ENCODE measurements at regions not wholly inside any gene's neighbourhood (a gene's known extent, or its start where the extent isn't known, plus 50 kb on each side); places are given as distances from the start of the nearest gene placed in this dataset.
"Not testable (repeated sequence)": the region's sequence is repeated elsewhere in the genome, so short reads cannot be mapped to it uniquely, and the experiment has no call there.

DNA sequence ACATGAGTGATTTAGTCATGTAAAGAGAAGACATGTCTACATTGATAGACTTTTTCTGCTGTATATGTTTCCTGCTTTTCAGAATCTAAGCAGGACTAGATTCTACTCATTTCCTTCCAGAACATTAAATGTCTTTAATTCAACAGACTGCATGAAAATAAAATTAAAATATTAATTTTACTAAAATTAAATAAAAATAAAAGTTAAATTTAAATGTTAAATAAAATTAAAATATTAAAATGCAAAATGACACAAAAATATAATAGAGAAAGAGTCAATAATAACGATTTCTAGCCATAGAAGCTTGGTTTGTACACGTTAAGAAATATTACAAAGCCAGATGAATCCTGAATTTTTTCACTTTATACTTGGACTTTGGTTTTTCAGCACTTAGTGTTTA lies 552.8 kb upstream of the NR5A2 start:
- no peaks in the 10 kb centered on the region for H3K36me3 ChIP-seq

DNA sequence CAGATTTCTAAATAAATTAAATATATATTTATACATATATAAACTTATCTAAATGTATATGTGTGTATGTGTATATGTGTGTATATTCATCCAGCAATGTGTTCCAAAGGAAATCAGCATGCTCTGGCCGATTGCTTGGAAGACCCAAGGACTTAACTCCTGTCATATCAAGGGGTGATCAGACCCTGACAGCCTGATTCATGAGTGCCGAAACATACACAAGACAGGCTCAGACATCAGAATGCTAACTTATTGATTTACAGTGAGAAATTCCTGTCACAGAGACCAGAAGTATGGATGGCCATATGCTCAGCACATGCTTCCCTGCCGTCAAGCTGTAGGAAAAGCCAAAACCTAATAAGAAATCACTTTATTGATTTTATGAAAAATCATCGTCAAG lies 545.1 kb upstream of the NR5A2 start:
- 70% methylated on average over 4 of the region's 4 CpGs for WGBS
- H3K27ac ChIP-seq = no peak overlapping the region
- no peaks in the 10 kb centered on the region for H3K36me3 ChIP-seq
- H3K4me3 ChIP-seq = no peak overlapping the region
- H3K4me1 ChIP-seq = no peaks in the 10 kb centered on the region
- no peaks in the 10 kb centered on the region for H3K9me3 ChIP-seq
- TF ChIP-seq, protein P1, sequence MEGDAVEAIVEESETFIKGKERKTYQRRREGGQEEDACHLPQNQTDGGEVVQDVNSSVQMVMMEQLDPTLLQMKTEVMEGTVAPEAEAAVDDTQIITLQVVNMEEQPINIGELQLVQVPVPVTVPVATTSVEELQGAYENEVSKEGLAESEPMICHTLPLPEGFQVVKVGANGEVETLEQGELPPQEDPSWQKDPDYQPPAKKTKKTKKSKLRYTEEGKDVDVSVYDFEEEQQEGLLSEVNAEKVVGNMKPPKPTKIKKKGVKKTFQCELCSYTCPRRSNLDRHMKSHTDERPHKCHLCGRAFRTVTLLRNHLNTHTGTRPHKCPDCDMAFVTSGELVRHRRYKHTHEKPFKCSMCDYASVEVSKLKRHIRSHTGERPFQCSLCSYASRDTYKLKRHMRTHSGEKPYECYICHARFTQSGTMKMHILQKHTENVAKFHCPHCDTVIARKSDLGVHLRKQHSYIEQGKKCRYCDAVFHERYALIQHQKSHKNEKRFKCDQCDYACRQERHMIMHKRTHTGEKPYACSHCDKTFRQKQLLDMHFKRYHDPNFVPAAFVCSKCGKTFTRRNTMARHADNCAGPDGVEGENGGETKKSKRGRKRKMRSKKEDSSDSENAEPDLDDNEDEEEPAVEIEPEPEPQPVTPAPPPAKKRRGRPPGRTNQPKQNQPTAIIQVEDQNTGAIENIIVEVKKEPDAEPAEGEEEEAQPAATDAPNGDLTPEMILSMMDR (IDR thresholded peaks at IDR 0.05) = no peak
- no peak for TF ChIP-seq POLR2A (IDR thresholded peaks at IDR 0.05)
- TF ChIP-seq EP300 (IDR thresholded peaks at IDR 0.05) = no peak
- TF ChIP-seq POLR2AphosphoS5 (IDR thresholded peaks at IDR 0.05) = no peak
- DNase-seq (ENCODE audit: low spot score in 2 of 2) = no peak
- H3K27me3 ChIP-seq = no peaks in the 10 kb centered on the region

More for the DNA sequence above, 552.8 kb upstream of the NR5A2 start:
- Histone ChIP-seq H3K27ac (no peak overlapping the region), H3K27me3 (no peaks in the 10 kb centered on the region), H3K4me3 (no peak overlapping the region), H3K9me3 (no peaks in the 10 kb centered on the region), H3K4me1 (no peaks in the 10 kb centered on the region)
- WGBS = 86% methylated on average over 2 of the region's 2 CpGs
- no peak for TF ChIP-seq POLR2AphosphoS5 (IDR thresholded peaks at IDR 0.05)
- TF ChIP-seq POLR2A (IDR thresholded peaks at IDR 0.05) = no peak
- no peak for DNase-seq (ENCODE audit: low spot score in 2 of 2)

DNA sequence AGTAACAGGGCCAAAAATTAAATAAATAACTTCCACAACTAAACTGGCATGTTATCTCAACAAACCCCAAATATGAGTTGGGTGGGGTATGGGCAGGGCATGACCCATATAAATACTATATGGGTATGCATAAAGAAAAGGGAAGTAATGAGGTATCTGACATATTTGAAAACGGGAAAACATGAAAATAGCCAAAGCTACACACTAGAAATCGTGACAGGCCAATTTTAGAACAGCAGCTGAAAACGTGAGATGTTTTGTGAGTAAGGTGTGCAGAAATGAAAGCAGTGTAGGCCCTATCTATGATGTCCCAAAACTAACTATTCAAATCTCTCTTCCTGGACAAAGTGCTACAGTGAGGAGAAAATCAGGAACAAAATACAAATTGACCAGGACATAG lies 537.9 kb upstream of the NR5A2 start:
- Histone ChIP-seq H3K27ac (no peak overlapping the region), H3K36me3 (no peaks in the 10 kb centered on the region), H3K27me3 (no peaks in the 10 kb centered on the region), H3K4me3 (no peak overlapping the region), H3K4me1 (no peaks in the 10 kb centered on the region), H3K9me3 (peaks cover 6% of the 10 kb centered on the region)
- no peak for TF ChIP-seq POLR2A (IDR thresholded peaks at IDR 0.05)
- TF ChIP-seq POLR2AphosphoS5 (IDR thresholded peaks at IDR 0.05) = no peak
- TF ChIP-seq EP300 (IDR thresholded peaks at IDR 0.05) = no peak
- TF ChIP-seq, protein P1 (IDR thresholded peaks at IDR 0.05) = no peak
- no peak for DNase-seq (ENCODE audit: low spot score in 2 of 2)
- WGBS = 46% methylated on average over 3 of the region's 3 CpGs

- TF ChIP-seq POLR2AphosphoS5 (IDR thresholded peaks at IDR 0.05) = no peak
- TF ChIP-seq EP300 (IDR thresholded peaks at IDR 0.05) = no peak
- TF ChIP-seq POLR2A (IDR thresholded peaks at IDR 0.05) = no peak
- TF ChIP-seq, protein P1 (IDR thresholded peaks at IDR 0.05) = no peak
- Histone ChIP-seq H3K27ac (no peak overlapping the region), H3K27me3 (no peaks in the 10 kb centered on the region), H3K4me1 (no peaks in the 10 kb centered on the region), H3K36me3 (no peaks in the 10 kb centered on the region), H3K4me3 (no peak overlapping the region), H3K9me3 (peaks cover 6% of the 10 kb centered on the region)
- 84% methylated on average over 2 of the region's 2 CpGs for WGBS
- DNase-seq (ENCODE audit: low spot score in 2 of 2) = no peak
Observed at GRCh38 chr1:199490769-199491527, 536.6 kb upstream of the NR5A2 start.

- H3K36me3 ChIP-seq = no peaks in the 10 kb centered on the region
- H3K9me3 ChIP-seq = peaks cover 6% of the 10 kb centered on the region
- H3K4me3 ChIP-seq = no peak overlapping the region
- H3K27ac ChIP-seq = no peak overlapping the region
- H3K4me1 ChIP-seq = no peaks in the 10 kb centered on the region
- no peaks in the 10 kb centered on the region for H3K27me3 ChIP-seq
- WGBS = 94% methylated on average over 3 of the region's 3 CpGs
- no peak for DNase-seq (ENCODE audit: low spot score in 2 of 2)
- TF ChIP-seq, protein P1 (IDR thresholded peaks at IDR 0.05) = no peak
- no peak for TF ChIP-seq EP300 (IDR thresholded peaks at IDR 0.05)
- no peak for TF ChIP-seq POLR2A (IDR thresholded peaks at IDR 0.05)
- no peak for TF ChIP-seq POLR2AphosphoS5 (IDR thresholded peaks at IDR 0.05)
Observed at GRCh38 chr1:199495432-199495831, 532.1 kb upstream of the NR5A2 start.

- not testable (repeated sequence) for H3K27ac ChIP-seq; H3K4me3 ChIP-seq; H3K9me3 ChIP-seq; DNase-seq (ENCODE audit: low spot score in 2 of 2); H3K36me3 ChIP-seq; H3K4me1 ChIP-seq; H3K27me3 ChIP-seq
- 90% methylated on average over 1 of the region's 1 CpG for WGBS
Observed at GRCh38 chr1:199498802-199499201, 528.7 kb upstream of the NR5A2 start.

All from suprapubic skin (tissue), 4 donors.